C4-2B (cell line): ENCODE measurements at regions not wholly inside any gene's neighbourhood (a gene's known extent, or its start where the extent isn't known, plus 50 kb on each side); places are given as distances from the start of the nearest gene placed in this dataset.
"Not testable (repeated sequence)": the region's sequence is repeated elsewhere in the genome, so short reads cannot be mapped to it uniquely, and the experiment has no call there.

Experiments used
- H3K27ac ChIP-seq: fragments of 450-650 bp; 2 replicates; pipeline ENCODE4 v1.5.1; 2017
- ZFX ChIP-seq: fragments of 450-650 bp; IDR thresholded peaks from 2 replicates; pipeline ENCODE4 v1.6.1; 2017
- TF ChIP-seq, protein P1 (sequence below): fragments of 450-650 bp; conservative IDR thresholded peaks from 2 replicates; pipeline ENCODE4 v1.5.1; 2017; ENCODE audit warnings: mild to moderate bottlenecking

GRCh38 chr14:105729825-105730368 is 203.5 kb downstream of the TMEM121 start:
- H3K27ac ChIP-seq, result not testable (repeated sequence)

GRCh38 chr14:105730731-105731130 is 204.3 kb downstream of the TMEM121 start:
- not testable (repeated sequence) for H3K27ac ChIP-seq

DNA sequence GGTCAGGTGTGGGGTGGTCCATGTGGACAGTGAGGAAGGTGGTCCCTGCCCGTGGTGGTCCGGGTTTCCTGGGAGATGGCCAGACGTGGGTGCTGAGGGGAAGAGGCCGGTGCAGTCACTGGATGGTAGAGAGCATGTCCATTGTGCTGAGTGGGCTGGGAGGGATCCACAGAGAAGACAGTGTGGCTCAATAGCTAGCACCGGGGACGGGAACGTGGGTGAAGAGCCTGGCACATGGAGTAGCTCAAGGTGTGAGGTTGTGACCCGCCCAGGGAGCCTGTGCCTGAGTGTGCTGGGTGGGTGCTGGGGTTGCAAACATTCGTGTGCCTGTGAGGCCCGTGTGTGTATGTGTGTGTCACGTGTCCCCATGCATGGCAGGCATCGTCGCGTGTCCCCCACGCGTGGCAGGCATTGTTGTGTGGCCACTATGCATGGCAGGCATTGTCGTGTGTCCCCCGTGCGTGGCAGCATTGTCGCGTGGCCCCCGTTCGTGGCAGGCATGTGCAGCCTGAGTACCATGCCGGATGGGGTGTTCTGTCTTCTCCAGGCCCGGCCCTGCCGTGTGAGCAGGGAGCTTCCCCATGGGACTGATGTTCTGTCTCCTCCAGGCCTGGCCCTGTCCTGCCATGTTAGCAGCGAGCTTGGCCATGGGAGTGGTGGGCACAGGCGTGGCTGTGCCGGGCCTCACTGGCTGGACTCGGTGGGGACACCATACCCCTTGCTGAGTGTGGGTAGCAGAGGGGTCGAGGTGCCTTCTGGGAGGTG is 205.0 kb downstream of the TMEM121 start:
- not testable (repeated sequence) for H3K27ac ChIP-seq

DNA sequence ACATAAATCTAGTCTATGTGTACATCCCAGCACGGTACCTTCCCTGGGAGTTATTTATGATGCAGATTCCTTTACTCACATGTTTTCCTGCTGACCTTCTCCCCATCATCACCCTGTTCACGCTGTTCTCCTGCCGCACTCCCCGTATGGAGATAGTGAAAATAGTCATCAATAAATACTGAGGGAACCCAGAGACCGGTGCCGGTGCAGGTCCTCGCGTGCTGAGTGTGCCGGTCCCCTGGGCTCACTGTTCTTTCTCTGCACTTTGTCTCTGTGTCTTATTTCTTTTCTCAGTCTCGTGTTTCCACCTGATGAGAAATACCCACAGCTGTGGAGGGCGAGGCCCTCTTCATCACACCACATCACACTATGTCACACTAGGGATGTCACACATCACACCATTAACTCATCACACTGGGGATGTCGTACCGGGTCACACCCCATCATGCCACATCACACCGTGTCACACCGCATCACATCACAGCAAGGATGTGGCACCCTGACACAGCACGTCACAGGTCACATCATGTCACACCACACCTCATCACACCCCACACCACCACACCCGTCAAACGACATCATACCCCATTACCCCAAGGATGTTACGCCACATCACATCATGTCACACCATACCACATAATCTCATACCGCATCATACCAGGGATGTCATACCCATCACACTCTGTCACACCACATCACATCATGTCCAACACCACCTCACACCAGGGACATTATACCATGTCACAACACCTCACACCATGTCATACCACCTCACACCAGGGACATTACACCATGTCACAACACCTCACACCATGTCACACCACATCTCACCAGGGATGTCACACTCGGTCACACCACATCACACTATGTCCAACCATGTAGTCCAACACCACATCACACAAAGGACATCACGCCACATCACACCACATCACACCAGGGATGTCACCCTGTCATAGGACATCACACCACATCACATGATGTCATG is 207.0 kb downstream of the TMEM121 start:
- no peak overlapping the region for H3K27ac ChIP-seq
- no peak for TF ChIP-seq ZFX
- TF ChIP-seq, protein P1, sequence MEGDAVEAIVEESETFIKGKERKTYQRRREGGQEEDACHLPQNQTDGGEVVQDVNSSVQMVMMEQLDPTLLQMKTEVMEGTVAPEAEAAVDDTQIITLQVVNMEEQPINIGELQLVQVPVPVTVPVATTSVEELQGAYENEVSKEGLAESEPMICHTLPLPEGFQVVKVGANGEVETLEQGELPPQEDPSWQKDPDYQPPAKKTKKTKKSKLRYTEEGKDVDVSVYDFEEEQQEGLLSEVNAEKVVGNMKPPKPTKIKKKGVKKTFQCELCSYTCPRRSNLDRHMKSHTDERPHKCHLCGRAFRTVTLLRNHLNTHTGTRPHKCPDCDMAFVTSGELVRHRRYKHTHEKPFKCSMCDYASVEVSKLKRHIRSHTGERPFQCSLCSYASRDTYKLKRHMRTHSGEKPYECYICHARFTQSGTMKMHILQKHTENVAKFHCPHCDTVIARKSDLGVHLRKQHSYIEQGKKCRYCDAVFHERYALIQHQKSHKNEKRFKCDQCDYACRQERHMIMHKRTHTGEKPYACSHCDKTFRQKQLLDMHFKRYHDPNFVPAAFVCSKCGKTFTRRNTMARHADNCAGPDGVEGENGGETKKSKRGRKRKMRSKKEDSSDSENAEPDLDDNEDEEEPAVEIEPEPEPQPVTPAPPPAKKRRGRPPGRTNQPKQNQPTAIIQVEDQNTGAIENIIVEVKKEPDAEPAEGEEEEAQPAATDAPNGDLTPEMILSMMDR, result no peak

DNA sequence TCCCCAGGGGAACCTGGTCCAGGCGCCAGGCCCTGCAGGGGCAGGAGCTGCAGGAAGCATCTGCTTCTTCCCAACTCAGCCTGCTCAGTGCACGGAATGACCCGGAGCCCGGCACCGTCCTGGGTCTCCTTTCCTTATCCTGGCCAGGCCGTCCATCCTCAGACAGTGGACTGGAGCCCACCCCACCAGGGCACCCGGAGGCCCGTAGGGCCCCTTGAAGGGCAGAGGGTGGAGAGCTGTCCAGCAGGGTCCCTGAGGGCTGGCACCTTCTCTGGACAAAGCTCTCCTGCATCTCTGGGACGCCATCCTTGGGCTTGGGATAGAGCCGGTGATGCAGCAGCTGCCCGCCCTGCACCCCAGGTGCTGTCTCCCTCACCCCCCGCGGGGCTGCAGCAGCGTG is 207.9 kb downstream of the TMEM121 start:
- H3K27ac ChIP-seq, result not testable (repeated sequence)

DNA sequence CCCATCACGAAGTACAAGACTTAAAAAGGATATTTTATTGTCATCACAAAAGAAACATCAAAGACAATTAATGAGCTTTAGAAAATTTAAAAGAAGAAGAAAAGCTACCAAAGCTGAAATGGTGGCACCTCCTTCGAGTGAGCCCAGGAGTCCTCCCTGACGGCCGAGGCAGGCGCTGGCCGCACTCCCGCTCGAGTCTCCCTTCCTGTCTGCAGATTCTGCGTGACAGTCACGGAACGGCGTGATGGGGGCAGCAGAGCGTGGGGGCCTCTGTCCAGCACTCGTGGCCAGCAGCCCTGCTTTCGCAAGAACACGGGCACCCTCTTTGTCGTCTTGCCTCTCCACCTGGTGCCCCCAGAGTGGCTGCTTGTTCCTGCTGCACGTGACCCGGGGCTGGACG is 209.9 kb downstream of the TMEM121 start:
- H3K27ac ChIP-seq, result not testable (repeated sequence)

DNA sequence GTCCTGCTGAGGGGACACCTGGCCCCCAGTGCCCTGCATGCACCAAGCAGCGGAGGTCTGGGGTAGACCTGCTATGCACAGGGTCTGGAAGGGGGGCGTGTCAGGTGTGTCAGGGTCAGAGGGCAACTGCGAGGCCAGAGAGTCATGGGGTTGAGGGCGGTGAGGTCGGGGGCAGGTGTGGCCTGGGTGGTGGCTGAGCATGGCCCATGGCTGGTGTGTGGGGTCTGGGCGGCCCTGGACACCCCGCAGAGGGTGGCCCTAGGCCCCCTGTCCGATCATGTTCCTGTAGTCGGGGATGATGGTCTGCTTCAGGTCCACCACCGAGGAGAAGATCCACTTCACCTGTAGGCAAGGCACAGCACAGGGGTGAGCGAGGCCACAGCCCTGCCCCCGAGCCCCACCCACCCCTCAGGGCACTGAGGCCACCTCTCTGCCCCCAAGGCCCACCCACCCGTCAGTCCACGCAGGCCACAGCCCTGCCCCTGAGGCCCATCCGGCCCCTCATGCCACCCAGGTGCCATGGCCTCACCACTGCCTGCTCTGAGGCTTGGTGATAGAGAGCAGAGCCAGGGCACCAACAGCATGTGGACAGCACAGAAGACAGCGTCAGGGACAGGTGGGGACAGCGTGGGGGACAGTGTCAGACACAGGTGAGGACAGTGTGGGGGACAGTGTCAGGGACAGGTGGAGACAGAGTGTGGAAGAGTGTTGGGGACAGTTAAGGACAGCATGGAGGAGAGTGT is 211.3 kb downstream of the TMEM121 start:
- no peak for TF ChIP-seq ZFX
- TF ChIP-seq, protein P1, result no peak
- no peak overlapping the region for H3K27ac ChIP-seq

DNA sequence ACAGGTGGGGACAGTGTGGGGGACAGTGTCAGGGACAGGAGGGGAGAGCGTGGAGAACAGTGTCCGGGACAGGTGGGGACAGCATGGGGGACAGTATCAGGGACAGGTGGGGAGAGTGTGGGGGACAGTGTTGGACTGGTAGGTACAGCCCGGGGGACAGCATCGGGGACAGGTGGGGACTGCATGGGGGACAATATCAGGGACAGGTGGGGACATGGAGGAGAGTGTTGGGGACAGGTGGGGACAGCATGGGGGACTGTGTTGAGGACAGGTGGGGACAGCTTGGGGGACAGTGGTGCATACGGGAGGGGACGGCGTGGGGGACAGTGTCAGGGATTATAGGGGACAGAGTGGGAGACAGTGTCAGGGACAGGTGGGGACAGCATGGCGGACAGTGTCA is 212.3 kb downstream of the TMEM121 start:
- TF ChIP-seq ZFX, result no peak
- TF ChIP-seq, protein P1, result no peak
- no peak overlapping the region for H3K27ac ChIP-seq

DNA sequence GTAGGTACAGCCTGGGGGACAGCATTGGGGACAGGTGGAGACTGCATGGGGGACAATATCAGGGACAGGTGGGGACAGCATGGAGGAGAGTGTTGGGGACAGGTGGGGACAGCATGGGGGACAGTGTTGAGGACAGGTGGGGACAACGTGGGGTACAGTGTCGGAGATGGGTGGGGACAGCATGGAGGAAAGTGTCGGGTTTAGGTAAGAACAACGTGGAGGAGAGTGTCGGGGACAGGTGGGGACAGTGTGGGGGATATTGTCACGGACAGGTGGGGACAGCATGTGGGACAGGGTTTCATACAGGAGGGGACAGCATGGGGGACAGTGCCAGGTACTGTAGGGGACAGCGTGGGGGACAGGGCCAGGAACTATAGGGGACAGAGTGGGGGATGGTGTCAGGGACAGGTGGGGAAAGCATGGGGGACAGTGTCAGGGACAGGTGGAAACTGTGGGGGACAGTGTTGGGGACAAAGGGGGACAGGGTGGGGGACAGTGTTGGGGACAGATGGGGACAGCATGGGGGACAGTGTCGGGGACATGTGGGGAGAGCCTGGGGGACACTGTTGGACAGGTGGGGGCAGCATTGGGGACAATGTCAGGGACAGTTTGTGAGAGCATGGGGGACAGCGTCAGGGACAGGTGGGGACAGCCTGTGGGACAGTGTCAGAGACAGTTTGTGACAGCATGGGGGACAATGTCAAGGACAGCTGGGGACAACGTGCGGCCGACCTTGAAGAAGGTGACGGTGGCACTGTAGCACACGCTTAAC is 213.1 kb downstream of the TMEM121 start:
- H3K27ac ChIP-seq, result no peak overlapping the region
- TF ChIP-seq, protein P1, result no peak
- TF ChIP-seq ZFX, result no peak

- H3K27ac ChIP-seq, result not testable (repeated sequence)
Observed at GRCh38 chr14:105740272-105740671, 213.9 kb downstream of the TMEM121 start.

DNA sequence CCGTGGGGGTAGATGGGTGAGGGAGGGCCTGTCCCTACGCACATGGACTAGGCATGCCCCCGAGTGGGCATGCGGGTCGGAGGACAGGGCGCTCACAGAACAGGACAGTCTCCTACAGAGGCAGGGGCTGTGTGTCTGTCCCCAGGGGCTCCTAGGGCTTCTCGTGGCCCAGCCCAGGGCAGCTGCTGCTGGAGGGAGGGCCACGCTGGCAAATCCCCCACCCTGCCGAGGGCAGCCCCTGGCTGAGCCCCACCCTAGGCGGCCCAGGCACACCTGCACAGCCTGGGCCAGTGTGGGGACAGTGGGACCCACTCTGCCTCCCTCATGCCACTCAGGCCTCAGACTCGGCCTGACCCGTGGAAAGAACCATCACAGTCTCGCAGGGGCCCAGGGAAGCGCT is 214.6 kb downstream of the TMEM121 start:
- H3K27ac ChIP-seq, result not testable (repeated sequence)

- not testable (repeated sequence) for H3K27ac ChIP-seq
Observed at GRCh38 chr14:105741707-105742530, 215.5 kb downstream of the TMEM121 start.
